ENCODE measurements at regions not wholly inside any gene's neighbourhood (a gene's known extent, or its start where the extent isn't known, plus 50 kb on each side); places are given as distances from the start of the nearest gene placed in this dataset.

GRCh38 chr13:39913339-39913738, 257.9 kb downstream of the COG6 start:
- Mint-ChIP-seq H3K27ac (no peak overlapping the region), H3K4me1 (peaks cover 28% of the 10 kb centered on the region), H3K27me3 (ENCODE audit: low read depth) (no peaks in the 10 kb centered on the region), H3K36me3 (ENCODE audit: low read depth) (no peaks in the 10 kb centered on the region), H3K9me3 (no peaks in the 10 kb centered on the region), H3K4me3 (no peak overlapping the region)
- TF ChIP-seq CTCF (IDR thresholded peaks at IDR 0.05; ENCODE audit: unreplicated experiment in 3 of 3): no peak

- no peak overlapping the region for H3K4me3 Mint-ChIP-seq
- H3K36me3 Mint-ChIP-seq (ENCODE audit: low read depth): no peaks in the 10 kb centered on the region
- no peaks in the 10 kb centered on the region for H3K9me3 Mint-ChIP-seq
- no peak overlapping the region for H3K27ac Mint-ChIP-seq
- H3K4me1 Mint-ChIP-seq: peaks cover 25% of the 10 kb centered on the region
- TF ChIP-seq CTCF (IDR thresholded peaks at IDR 0.05; ENCODE audit: unreplicated experiment in 3 of 3): no peak
- H3K27me3 Mint-ChIP-seq (ENCODE audit: low read depth): no peaks in the 10 kb centered on the region
Measured at GRCh38 chr13:39913928-39914327, 258.5 kb downstream of the COG6 start.

GRCh38 chr13:39915418-39915817, 260.0 kb downstream of the COG6 start:
- Mint-ChIP-seq H3K36me3 (ENCODE audit: low read depth) (no peaks in the 10 kb centered on the region), H3K9me3 (peaks cover 2% of the 10 kb centered on the region), H3K27ac (no peak overlapping the region), H3K4me3 (no peak overlapping the region), H3K27me3 (ENCODE audit: low read depth) (no peaks in the 10 kb centered on the region), H3K4me1 (peaks cover 12% of the 10 kb centered on the region)
- TF ChIP-seq CTCF (IDR thresholded peaks at IDR 0.05; ENCODE audit: unreplicated experiment in 3 of 3): no peak

- no peaks in the 10 kb centered on the region for H3K36me3 Mint-ChIP-seq (ENCODE audit: low read depth)
- H3K4me1 Mint-ChIP-seq: peaks cover 5% of the 10 kb centered on the region
- no peak for TF ChIP-seq CTCF (IDR thresholded peaks at IDR 0.05; ENCODE audit: unreplicated experiment in 3 of 3)
- H3K9me3 Mint-ChIP-seq: peaks cover 2% of the 10 kb centered on the region
- no peak overlapping the region for H3K4me3 Mint-ChIP-seq
- no peak overlapping the region for H3K27ac Mint-ChIP-seq
- no peaks in the 10 kb centered on the region for H3K27me3 Mint-ChIP-seq (ENCODE audit: low read depth)
Measured at GRCh38 chr13:39916330-39916729, 260.9 kb downstream of the COG6 start.

GRCh38 chr13:39918620-39919236, 263.3 kb downstream of the COG6 start:
- Mint-ChIP-seq H3K27ac (no peak overlapping the region), H3K4me1 (peaks cover 3% of the 10 kb centered on the region), H3K27me3 (ENCODE audit: low read depth) (no peaks in the 10 kb centered on the region), H3K36me3 (ENCODE audit: low read depth) (no peaks in the 10 kb centered on the region), H3K4me3 (no peak overlapping the region), H3K9me3 (peaks cover 14% of the 10 kb centered on the region)
- TF ChIP-seq CTCF (IDR thresholded peaks at IDR 0.05; ENCODE audit: unreplicated experiment in 3 of 3): no peak

- no peaks in the 10 kb centered on the region for H3K4me1 Mint-ChIP-seq
- peaks cover 31% of the 10 kb centered on the region for H3K9me3 Mint-ChIP-seq
- no peaks in the 10 kb centered on the region for H3K36me3 Mint-ChIP-seq (ENCODE audit: low read depth)
- H3K4me3 Mint-ChIP-seq: no peak overlapping the region
- no peak for TF ChIP-seq CTCF (IDR thresholded peaks at IDR 0.05; ENCODE audit: unreplicated experiment in 3 of 3)
- no peak overlapping the region for H3K27ac Mint-ChIP-seq
- H3K27me3 Mint-ChIP-seq (ENCODE audit: low read depth): no peaks in the 10 kb centered on the region
Measured at GRCh38 chr13:39920613-39921012, 265.2 kb downstream of the COG6 start.
